Stomach (tissue), 8 donors: ENCODE measurements at regions not wholly inside any gene's neighbourhood (a gene's known extent, or its start where the extent isn't known, plus 50 kb on each side); places are given as distances from the start of the nearest gene placed in this dataset.
A peak's percentile ranks its signal among the peaks of the same experiment; 100 is the strongest.

Source experiments
- DNase-seq, 2 donors: peaks; one replicate each; pipeline versions ENCODE4 v3.0.0 to v3.0.0-alpha.2; 2013 to 2019
- H3K27ac ChIP-seq, 5 donors: fragments of 200-600 bp in 4 of 5; sonication (generic) in 4 of 5; one replicate each; pipeline ENCODE4 v1.5.1; 2013 to 2019; ENCODE audit warnings: mild to moderate bottlenecking in 1 of 5, moderate library complexity in 1 of 5
- H3K27me3 ChIP-seq, 3 donors: fragments of 200-600 bp; sonication (generic); one replicate each; pipeline ENCODE4 v1.5.1; 2017 to 2019; ENCODE audit warnings: mixed run types in 1 of 3
- H3K36me3 ChIP-seq, 4 donors: fragments of 200-600 bp; sonication (generic); 1 replicate in 3 of 4; 2 replicates in 1 of 4; pipeline ENCODE4 v1.5.1; 2016 to 2019
- H3K4me1 ChIP-seq, 4 donors: fragments of 200-600 bp; sonication (generic); one replicate each; pipeline ENCODE4 v1.5.1; 2016 to 2019
- H3K4me3 ChIP-seq, 4 donors: fragments of 200-600 bp; sonication (generic) in 3 of 4; one replicate each; pipeline ENCODE4 v1.5.1; 2016 to 2019; ENCODE audit warnings: mild to moderate bottlenecking in 1 of 4
- H3K9me3 ChIP-seq, 4 donors: fragments of 200-600 bp; sonication (generic); one replicate each; pipeline ENCODE4 v1.5.1; 2016 to 2019
- CTCF ChIP-seq, 7 experiments: fragments of 450-650 bp in 4 of 7; fragments of 200-600 bp in 3 of 7; sonication (generic) in 3 of 7; IDR thresholded peaks; one replicate each; pipeline ENCODE4 v1.5.1; 2016 to 2019; ENCODE audit warnings: antibody characterized with exemption in 7 of 7, control low read depth in 2 of 7, mild to moderate bottlenecking in 1 of 7
- EP300 ChIP-seq: sonication (generic); formaldehyde crosslinking; IDR thresholded peaks from one replicate; pipeline ENCODE4 v1.6.1; 2017; ENCODE audit warnings: antibody characterized with exemption
- POLR2A ChIP-seq, 4 donors: fragments of 450-650 bp; IDR thresholded peaks; one replicate each; pipeline ENCODE4 v1.6.1; 2016; ENCODE audit warnings: antibody characterized with exemption in 4 of 4, control low read depth in 2 of 4, mild to moderate bottlenecking in 1 of 4, moderate library complexity in 1 of 4
- POLR2AphosphoS5 ChIP-seq, 3 donors: sonication (generic); formaldehyde crosslinking; IDR thresholded peaks; one replicate each; pipeline ENCODE4 v1.6.1; 2016; ENCODE audit warnings: antibody characterized with exemption in 3 of 3
- WGBS, 5 donors: extraction: QIAGEN DNeasy Blood & Tissue Kit in 3 of 5; methylation state at CpG; one replicate each; pipeline versions ENCODE4 v1.1.5 to v1.1.7; 2013 to 2018; 5-methylcytosine and 5-hydroxymethylcytosine counted together
- intact Hi-C: fragments of 100-400 bp; cut with DNase I; formaldehyde crosslinking; loops from one replicate; pipeline ENCODE4 v1.15.1; 2023; ENCODE audit warnings: low total_unique reads
- donor health status: healthy with polysubstance abuse.
- donor health status: Bipolar disorder and iron deficiency.
- donor health status: healthy.

GRCh38 chr1:213560226-213560625, 427.5 kb upstream of the PROX1 start:
- intact Hi-C loops, result loop anchor here (10.0 kb wide), 1 partner anchor 565 kb away; no protein-coding TSS in a partner anchor
- Histone ChIP-seq H3K4me1 (no peaks in the 10 kb centered on the region), H3K27me3 (no peaks in the 10 kb centered on the region), H3K36me3 (no peaks in the 10 kb centered on the region), H3K27ac (no peak overlapping the region), H3K4me3 (no peak overlapping the region), H3K9me3 (peaks cover 0 to 6% (median 0%) of the 10 kb centered on the region in 4 donors)
- WGBS, 5 donors, result 92 to 97% (median 96%) methylated on average over 3 of the region's 3 CpGs
- no peak for DNase-seq
- TF ChIP-seq POLR2AphosphoS5 (IDR thresholded peaks at IDR 0.05) (no peak), POLR2A (IDR thresholded peaks at IDR 0.05) (no peak), CTCF (IDR thresholded peaks at IDR 0.05) (no peak), EP300 (no peak)

GRCh38 chr1:213561870-213562269, 425.9 kb upstream of the PROX1 start:
- Histone ChIP-seq H3K4me3 (no peak overlapping the region), H3K27me3 (no peaks in the 10 kb centered on the region), H3K36me3 (no peaks in the 10 kb centered on the region), H3K4me1 (no peaks in the 10 kb centered on the region), H3K9me3 (peaks cover 0 to 6% (median 0%) of the 10 kb centered on the region in 4 donors), H3K27ac (no peak overlapping the region)
- no peak for DNase-seq
- intact Hi-C loops, result loop anchor here (10.0 kb wide), 1 partner anchor 563 kb away; no protein-coding TSS in a partner anchor
- no peak for TF ChIP-seq EP300
- TF ChIP-seq POLR2A (IDR thresholded peaks at IDR 0.05), result no peak
- TF ChIP-seq CTCF (IDR thresholded peaks at IDR 0.05), result no peak
- no peak for TF ChIP-seq POLR2AphosphoS5 (IDR thresholded peaks at IDR 0.05)
- WGBS, 5 donors, result 89 to 96% (median 90%) methylated on average over 2 of the region's 2 CpGs

- no peaks in the 10 kb centered on the region for H3K36me3 ChIP-seq
- peak in 1 of 2 donors; percentile 25 for DNase-seq
- H3K9me3 ChIP-seq, result peaks cover 0 to 6% (median 0%) of the 10 kb centered on the region in 4 donors
- no peak overlapping the region for H3K4me3 ChIP-seq
- intact Hi-C loops, result loop anchor here (10.0 kb wide), 1 partner anchor 561 kb away; no protein-coding TSS in a partner anchor
- TF ChIP-seq POLR2AphosphoS5 (IDR thresholded peaks at IDR 0.05) (no peak), CTCF (IDR thresholded peaks at IDR 0.05) (peak in 4 of 7 experiments; percentile 24 to 43 (median 32))
- no peaks in the 10 kb centered on the region for H3K27me3 ChIP-seq
- H3K27ac ChIP-seq, result no peak overlapping the region
- no peaks in the 10 kb centered on the region for H3K4me1 ChIP-seq
These were observed 423.5 kb upstream of the PROX1 start for GRCh38 chr1:213564215-213564659.

- H3K27me3 ChIP-seq, result no peaks in the 10 kb centered on the region
- peaks cover 0 to 4% (median 0%) of the 10 kb centered on the region in 4 donors for H3K9me3 ChIP-seq
- no peaks in the 10 kb centered on the region for H3K4me1 ChIP-seq
- intact Hi-C loops, result loop anchor here (10.0 kb wide), 1 partner anchor 556 kb away; no protein-coding TSS in a partner anchor
- TF ChIP-seq CTCF (IDR thresholded peaks at IDR 0.05) (no peak), EP300 (no peak), POLR2A (IDR thresholded peaks at IDR 0.05) (no peak), POLR2AphosphoS5 (IDR thresholded peaks at IDR 0.05) (no peak)
- WGBS, 5 donors, result 59 to 80% (median 65%) methylated on average over 4 of the region's 4 CpGs
- H3K4me3 ChIP-seq, result no peak overlapping the region
- no peak overlapping the region for H3K27ac ChIP-seq
- H3K36me3 ChIP-seq, result no peaks in the 10 kb centered on the region
- peak in 1 of 2 donors; percentile 27 for DNase-seq
These were observed 418.6 kb upstream of the PROX1 start for GRCh38 chr1:213568929-213569815.
